ENCODE measurements at regions not wholly inside any gene's neighbourhood (a gene's known extent, or its start where the extent isn't known, plus 50 kb on each side); places are given as distances from the start of the nearest gene placed in this dataset.

DNA sequence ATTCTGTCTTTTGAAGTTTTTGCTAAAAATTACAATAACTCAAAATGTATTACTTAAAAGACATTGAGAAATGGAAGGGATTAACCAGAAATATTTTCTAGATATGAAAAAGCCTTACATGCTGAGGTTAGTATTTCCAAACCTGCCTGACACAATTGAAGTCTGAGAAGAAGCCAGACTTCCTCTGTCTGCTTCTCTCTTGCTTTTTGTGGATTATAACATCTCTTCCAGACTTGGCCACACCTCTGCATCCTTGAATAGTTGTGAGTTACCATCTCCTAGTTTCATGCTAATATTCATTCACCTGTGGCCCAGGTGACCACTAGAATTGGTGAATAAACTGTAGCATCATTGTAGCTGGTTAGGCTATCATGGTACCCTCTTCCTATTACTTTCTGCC, 497.6 kb downstream of the SLC16A7 start:
- no peaks in the 10 kb centered on the region for H3K9me3 ChIP-seq (ENCODE audit: control insufficient read depth, insufficient read depth, low read depth, low read length)
- H3K4me3 ChIP-seq (ENCODE audit: low read depth, low read length) = no peak overlapping the region
- ChIA-PET CTCF (no interaction called here), POLR2A (no interaction called here)
- H3K36me3 ChIP-seq (ENCODE audit: control insufficient read depth in 2 of 2, insufficient read depth in 1 of 2, low read length in 2 of 2) = no peaks in the 10 kb centered on the region
- no peaks in the 10 kb centered on the region for H3K4me1 ChIP-seq (ENCODE audit: control insufficient read depth, insufficient read depth, low read length)
- no peak overlapping the region for H3K27ac ChIP-seq (ENCODE audit: extremely low read depth, low read depth, low read length)
- TF ChIP-seq OSR2 (tag by site-specific recombination; IDR thresholded peaks at IDR 0.05) = no peak
- no peak for TF ChIP-seq SALL2 (tag by site-specific recombination; IDR thresholded peaks at IDR 0.05; ENCODE audit: borderline replicate concordance)
- TF ChIP-seq, protein P1, sequence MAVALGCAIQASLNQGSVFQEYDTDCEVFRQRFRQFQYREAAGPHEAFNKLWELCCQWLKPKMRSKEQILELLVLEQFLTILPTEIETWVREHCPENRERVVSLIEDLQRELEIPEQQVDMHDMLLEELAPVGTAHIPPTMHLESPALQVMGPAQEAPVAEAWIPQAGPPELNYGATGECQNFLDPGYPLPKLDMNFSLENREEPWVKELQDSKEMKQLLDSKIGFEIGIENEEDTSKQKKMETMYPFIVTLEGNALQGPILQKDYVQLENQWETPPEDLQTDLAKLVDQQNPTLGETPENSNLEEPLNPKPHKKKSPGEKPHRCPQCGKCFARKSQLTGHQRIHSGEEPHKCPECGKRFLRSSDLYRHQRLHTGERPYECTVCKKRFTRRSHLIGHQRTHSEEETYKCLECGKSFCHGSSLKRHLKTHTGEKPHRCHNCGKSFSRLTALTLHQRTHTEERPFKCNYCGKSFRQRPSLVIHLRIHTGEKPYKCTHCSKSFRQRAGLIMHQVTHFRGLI (tag by site-specific recombination; IDR thresholded peaks at IDR 0.05) = no peak
- no peak for TF ChIP-seq ZSCAN23 (tag by site-specific recombination; IDR thresholded peaks at IDR 0.05)
- TF ChIP-seq, protein P2, sequence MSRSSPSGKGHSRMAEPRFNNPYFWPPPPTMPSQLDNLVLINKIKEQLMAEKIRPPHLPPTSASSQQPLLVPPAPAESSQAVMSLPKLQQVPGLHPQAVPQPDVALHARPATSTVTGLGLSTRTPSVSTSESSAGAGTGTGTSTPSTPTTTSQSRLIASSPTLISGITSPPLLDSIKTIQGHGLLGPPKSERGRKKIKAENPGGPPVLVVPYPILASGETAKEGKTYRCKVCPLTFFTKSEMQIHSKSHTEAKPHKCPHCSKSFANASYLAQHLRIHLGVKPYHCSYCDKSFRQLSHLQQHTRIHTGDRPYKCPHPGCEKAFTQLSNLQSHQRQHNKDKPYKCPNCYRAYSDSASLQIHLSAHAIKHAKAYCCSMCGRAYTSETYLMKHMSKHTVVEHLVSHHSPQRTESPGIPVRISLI (tag by site-specific recombination; IDR thresholded peaks at IDR 0.05) = no peak
- TF ChIP-seq ZNF274 (IDR thresholded peaks at IDR 0.05; ENCODE audit: low read length) = no peak
- no peak for TF ChIP-seq ZNF274 (tag by site-specific recombination; IDR thresholded peaks at IDR 0.05; ENCODE audit: borderline replicate concordance)
- TF ChIP-seq ZNF624 (tag by site-specific recombination; IDR thresholded peaks at IDR 0.05) = no peak
- no peak for TF ChIP-seq ZNF416 (tag by site-specific recombination; IDR thresholded peaks at IDR 0.05)
- no peak for TF ChIP-seq ZSCAN16 (tag by site-specific recombination; IDR thresholded peaks at IDR 0.05)
- no peak for TF ChIP-seq ZBTB20 (tag by site-specific recombination; IDR thresholded peaks at IDR 0.05)
- no peak for TF ChIP-seq ZNF560 (tag by site-specific recombination; IDR thresholded peaks at IDR 0.05; ENCODE audit: borderline replicate concordance)
- no peak for TF ChIP-seq ZNF548 (tag by site-specific recombination; IDR thresholded peaks at IDR 0.05)
- no peak for TF ChIP-seq ZNF664 (tag by site-specific recombination; IDR thresholded peaks at IDR 0.05)
- TF ChIP-seq HOXA7 (CRISPR knock-in tag; IDR thresholded peaks at IDR 0.05; ENCODE audit: borderline replicate concordance) = no peak
- TF ChIP-seq, protein P3, sequence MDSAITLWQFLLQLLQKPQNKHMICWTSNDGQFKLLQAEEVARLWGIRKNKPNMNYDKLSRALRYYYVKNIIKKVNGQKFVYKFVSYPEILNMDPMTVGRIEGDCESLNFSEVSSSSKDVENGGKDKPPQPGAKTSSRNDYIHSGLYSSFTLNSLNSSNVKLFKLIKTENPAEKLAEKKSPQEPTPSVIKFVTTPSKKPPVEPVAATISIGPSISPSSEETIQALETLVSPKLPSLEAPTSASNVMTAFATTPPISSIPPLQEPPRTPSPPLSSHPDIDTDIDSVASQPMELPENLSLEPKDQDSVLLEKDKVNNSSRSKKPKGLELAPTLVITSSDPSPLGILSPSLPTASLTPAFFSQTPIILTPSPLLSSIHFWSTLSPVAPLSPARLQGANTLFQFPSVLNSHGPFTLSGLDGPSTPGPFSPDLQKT (IDR thresholded peaks at IDR 0.05; ENCODE audit: borderline replicate concordance, low read depth, low read length) = no peak
- TF ChIP-seq, protein P4, sequence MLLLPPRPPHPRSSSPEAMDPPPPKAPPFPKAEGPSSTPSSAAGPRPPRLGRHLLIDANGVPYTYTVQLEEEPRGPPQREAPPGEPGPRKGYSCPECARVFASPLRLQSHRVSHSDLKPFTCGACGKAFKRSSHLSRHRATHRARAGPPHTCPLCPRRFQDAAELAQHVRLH (tag by site-specific recombination; IDR thresholded peaks at IDR 0.05) = no peak
- TF ChIP-seq ZXDB (tag by site-specific recombination; IDR thresholded peaks at IDR 0.05) = no peak

DNA sequence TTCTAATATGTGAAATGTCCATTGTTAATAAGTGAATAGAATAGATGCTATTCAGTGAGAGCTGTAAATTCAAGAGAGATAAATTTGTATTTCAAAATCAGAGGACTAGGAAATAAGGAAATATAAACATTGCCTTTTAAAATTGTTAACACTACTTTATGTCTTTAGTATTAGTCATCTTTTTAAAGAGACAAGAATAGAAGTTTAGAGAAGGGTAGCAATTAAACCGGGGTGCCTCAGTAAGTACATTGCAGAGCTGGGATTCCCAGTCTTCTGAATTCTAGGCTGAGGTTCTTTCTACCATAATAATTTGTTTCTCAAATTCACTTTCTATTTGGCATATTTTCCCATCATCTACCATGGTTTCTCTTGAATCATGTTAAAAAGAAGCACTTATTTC, 498.6 kb downstream of the SLC16A7 start:
- Histone ChIP-seq H3K27ac (ENCODE audit: extremely low read depth, low read depth, low read length) (no peak overlapping the region), H3K36me3 (ENCODE audit: control insufficient read depth in 2 of 2, insufficient read depth in 1 of 2, low read length in 2 of 2) (no peaks in the 10 kb centered on the region), H3K4me3 (ENCODE audit: low read depth, low read length) (no peak overlapping the region), H3K9me3 (ENCODE audit: control insufficient read depth, insufficient read depth, low read depth, low read length) (no peaks in the 10 kb centered on the region), H3K4me1 (ENCODE audit: control insufficient read depth, insufficient read depth, low read length) (no peaks in the 10 kb centered on the region)
- ChIA-PET CTCF (no interaction called here), POLR2A (no interaction called here)
- TF ChIP-seq ZNF830 (tag by site-specific recombination; IDR thresholded peaks at IDR 0.05; ENCODE audit: low read depth) = no peak
- TF ChIP-seq, protein P5, sequence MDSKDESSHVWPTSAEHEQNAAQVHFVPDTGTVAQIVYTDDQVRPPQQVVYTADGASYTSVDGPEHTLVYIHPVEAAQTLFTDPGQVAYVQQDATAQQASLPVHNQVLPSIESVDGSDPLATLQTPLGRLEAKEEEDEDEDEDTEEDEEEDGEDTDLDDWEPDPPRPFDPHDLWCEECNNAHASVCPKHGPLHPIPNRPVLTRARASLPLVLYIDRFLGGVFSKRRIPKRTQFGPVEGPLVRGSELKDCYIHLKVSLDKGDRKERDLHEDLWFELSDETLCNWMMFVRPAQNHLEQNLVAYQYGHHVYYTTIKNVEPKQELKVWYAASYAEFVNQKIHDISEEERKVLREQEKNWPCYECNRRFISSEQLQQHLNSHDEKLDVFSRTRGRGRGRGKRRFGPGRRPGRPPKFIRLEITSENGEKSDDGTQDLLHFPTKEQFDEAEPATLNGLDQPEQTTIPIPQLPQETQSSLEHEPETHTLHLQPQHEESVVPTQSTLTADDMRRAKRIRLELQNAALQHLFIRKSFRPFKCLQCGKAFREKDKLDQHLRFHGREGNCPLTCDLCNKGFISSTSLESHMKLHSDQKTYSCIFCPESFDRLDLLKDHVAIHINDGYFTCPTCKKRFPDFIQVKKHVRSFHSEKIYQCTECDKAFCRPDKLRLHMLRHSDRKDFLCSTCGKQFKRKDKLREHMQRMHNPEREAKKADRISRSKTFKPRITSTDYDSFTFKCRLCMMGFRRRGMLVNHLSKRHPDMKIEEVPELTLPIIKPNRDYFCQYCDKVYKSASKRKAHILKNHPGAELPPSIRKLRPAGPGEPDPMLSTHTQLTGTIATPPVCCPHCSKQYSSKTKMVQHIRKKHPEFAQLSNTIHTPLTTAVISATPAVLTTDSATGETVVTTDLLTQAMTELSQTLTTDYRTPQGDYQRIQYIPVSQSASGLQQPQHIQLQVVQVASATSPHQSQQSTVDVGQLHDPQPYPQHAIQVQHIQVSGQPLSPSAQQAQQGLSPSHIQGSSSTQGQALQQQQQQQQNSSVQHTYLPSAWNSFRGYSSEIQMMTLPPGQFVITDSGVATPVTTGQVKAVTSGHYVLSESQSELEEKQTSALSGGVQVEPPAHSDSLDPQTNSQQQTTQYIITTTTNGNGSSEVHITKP (tag by site-specific recombination; IDR thresholded peaks at IDR 0.05) = no peak
- TF ChIP-seq, protein P6, sequence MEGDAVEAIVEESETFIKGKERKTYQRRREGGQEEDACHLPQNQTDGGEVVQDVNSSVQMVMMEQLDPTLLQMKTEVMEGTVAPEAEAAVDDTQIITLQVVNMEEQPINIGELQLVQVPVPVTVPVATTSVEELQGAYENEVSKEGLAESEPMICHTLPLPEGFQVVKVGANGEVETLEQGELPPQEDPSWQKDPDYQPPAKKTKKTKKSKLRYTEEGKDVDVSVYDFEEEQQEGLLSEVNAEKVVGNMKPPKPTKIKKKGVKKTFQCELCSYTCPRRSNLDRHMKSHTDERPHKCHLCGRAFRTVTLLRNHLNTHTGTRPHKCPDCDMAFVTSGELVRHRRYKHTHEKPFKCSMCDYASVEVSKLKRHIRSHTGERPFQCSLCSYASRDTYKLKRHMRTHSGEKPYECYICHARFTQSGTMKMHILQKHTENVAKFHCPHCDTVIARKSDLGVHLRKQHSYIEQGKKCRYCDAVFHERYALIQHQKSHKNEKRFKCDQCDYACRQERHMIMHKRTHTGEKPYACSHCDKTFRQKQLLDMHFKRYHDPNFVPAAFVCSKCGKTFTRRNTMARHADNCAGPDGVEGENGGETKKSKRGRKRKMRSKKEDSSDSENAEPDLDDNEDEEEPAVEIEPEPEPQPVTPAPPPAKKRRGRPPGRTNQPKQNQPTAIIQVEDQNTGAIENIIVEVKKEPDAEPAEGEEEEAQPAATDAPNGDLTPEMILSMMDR (tag by site-specific recombination; IDR thresholded peaks at IDR 0.05) = no peak
- no peak for TF ChIP-seq ZNF555 (tag by site-specific recombination; conservative IDR thresholded peaks at IDR 0.05)
- no peak for TF ChIP-seq GLIS2 (tag by site-specific recombination; IDR thresholded peaks at IDR 0.05)
- TF ChIP-seq ZNF426 (tag by site-specific recombination; IDR thresholded peaks at IDR 0.05) = no peak
- no peak for TF ChIP-seq ZNF311 (tag by site-specific recombination; IDR thresholded peaks at IDR 0.05; ENCODE audit: borderline replicate concordance)
- TF ChIP-seq KLF7 (tag by site-specific recombination; IDR thresholded peaks at IDR 0.05; ENCODE audit: borderline replicate concordance) = no peak
- no peak for TF ChIP-seq ZNF785 (tag by site-specific recombination; IDR thresholded peaks at IDR 0.05)
- no peak for TF ChIP-seq SP3 (tag by site-specific recombination; IDR thresholded peaks at IDR 0.05)

All from HEK293 (cell line).